HEK293 (cell line): ENCODE measurements at regions not wholly inside any gene's neighbourhood (a gene's known extent, or its start where the extent isn't known, plus 50 kb on each side); places are given as distances from the start of the nearest gene placed in this dataset.
A peak's percentile ranks its signal among the peaks of the same experiment; 100 is the strongest.
"Not testable (repeated sequence)": the region's sequence is repeated elsewhere in the genome, so short reads cannot be mapped to it uniquely, and the experiment has no call there.

Source experiments
- CTCF ChIA-PET: fragments of 350-600 bp; formaldehyde crosslinking; extraction: SDS; loops from one replicate; lab custom pipeline; 2021; ENCODE audit warnings: antibody characterized with exemption; lab: Yijun Ruan, JAX
- POLR2A ChIA-PET: fragments of 300-600 bp; formaldehyde crosslinking; extraction: SDS; loops from one replicate; lab custom pipeline; 2020; ENCODE audit warnings: antibody characterized with exemption, inconsistent platforms; lab: Yijun Ruan, JAX
- H3K27ac ChIP-seq: fragments of 200-500 bp; sonication (Bioruptor generic); 2 replicates; pipeline ENCODE4 v1.5.1; 2014; ENCODE audit warnings: low read depth, low read length, control low read depth, inconsistent platforms; ENCODE audit errors: extremely low read depth
- H3K36me3 ChIP-seq, 2 experiments: fragments of 200-500 bp in 1 of 2; sonication (Bioruptor generic) in 1 of 2; 1 replicate in 1 of 2; 2 replicates in 1 of 2; pipeline ENCODE4 v1.5.1; 2014 to 2017; ENCODE audit warnings: inconsistent platforms in 2 of 2, low read length in 2 of 2; ENCODE audit not compliant: control insufficient read depth in 2 of 2, insufficient read depth in 1 of 2
- H3K4me1 ChIP-seq: fragments of 200-500 bp; sonication (Bioruptor generic); 2 replicates; pipeline ENCODE4 v1.5.1; 2014; ENCODE audit warnings: mild to moderate bottlenecking, low read length, inconsistent platforms; ENCODE audit not compliant: control insufficient read depth, insufficient read depth
- H3K4me3 ChIP-seq: 2 replicates; pipeline ENCODE4 v1.5.1; 2011; ENCODE audit warnings: low read depth, mild to moderate bottlenecking, control low read depth, low read length, moderate library complexity
- H3K9me3 ChIP-seq: fragments of 200-500 bp; sonication (Bioruptor generic); 2 replicates; pipeline ENCODE4 v1.5.1; 2014; ENCODE audit warnings: low read depth, low read length, inconsistent platforms; ENCODE audit not compliant: control insufficient read depth, insufficient read depth
- GFI1B ChIP-seq: fragments of 450-650 bp; formaldehyde crosslinking; IDR thresholded peaks from 2 replicates; pipeline ENCODE4 v1.5.1; 2016; ENCODE audit warnings: missing biosample characterization, missing genetic modification characterization
- IKZF3 ChIP-seq: fragments of 450-650 bp; IDR thresholded peaks from 2 replicates; pipeline ENCODE4 v1.5.0; 2018; ENCODE audit warnings: missing biosample characterization, mild to moderate bottlenecking, missing genetic modification characterization, moderate library complexity
- MEIS1 ChIP-seq: sonication (generic); formaldehyde crosslinking; IDR thresholded peaks from 2 replicates; pipeline ENCODE4 v1.8.1; 2022; ENCODE audit warnings: missing genetic modification reagents, mild to moderate bottlenecking, borderline replicate concordance
- SP2 ChIP-seq: fragments of 450-650 bp; formaldehyde crosslinking; IDR thresholded peaks from 2 replicates; pipeline ENCODE4 v1.5.1; 2016; ENCODE audit warnings: missing biosample characterization, missing genetic modification characterization
- ZBTB48 ChIP-seq: fragments of 450-650 bp; formaldehyde crosslinking; IDR thresholded peaks from 2 replicates; pipeline ENCODE4 v1.5.1; 2016; ENCODE audit warnings: missing biosample characterization, missing genetic modification characterization
- ZNF112 ChIP-seq: fragments of 450-650 bp; formaldehyde crosslinking; IDR thresholded peaks from 2 replicates; pipeline ENCODE4 v1.5.0; 2017; ENCODE audit warnings: missing biosample characterization, missing genetic modification characterization
- ZNF146 ChIP-seq: fragments of 450-650 bp; formaldehyde crosslinking; IDR thresholded peaks from 2 replicates; pipeline ENCODE4 v1.5.1; 2016; ENCODE audit warnings: missing biosample characterization, missing genetic modification characterization
- ZNF169 ChIP-seq: fragments of 450-650 bp; formaldehyde crosslinking; IDR thresholded peaks from 2 replicates; pipeline ENCODE4 v1.5.1; 2016; ENCODE audit warnings: missing biosample characterization, missing genetic modification characterization
- ZNF175 ChIP-seq: fragments of 450-650 bp; formaldehyde crosslinking; IDR thresholded peaks from 2 replicates; pipeline ENCODE4 v1.5.1; 2016; ENCODE audit warnings: missing biosample characterization, missing genetic modification characterization
- ZNF221 ChIP-seq: fragments of 450-650 bp; formaldehyde crosslinking; IDR thresholded peaks from 2 replicates; pipeline ENCODE4 v1.5.1; 2017; ENCODE audit warnings: missing biosample characterization, missing genetic modification characterization, borderline replicate concordance
- ZNF248 ChIP-seq: fragments of 450-650 bp; formaldehyde crosslinking; IDR thresholded peaks from 2 replicates; pipeline ENCODE4 v1.5.1; 2017; ENCODE audit warnings: missing biosample characterization, missing genetic modification characterization
- ZNF302 ChIP-seq: fragments of 450-650 bp; formaldehyde crosslinking; IDR thresholded peaks from 2 replicates; pipeline ENCODE4 v1.5.1; 2016; ENCODE audit warnings: missing biosample characterization, missing genetic modification characterization, low read depth
- ZNF350 ChIP-seq: fragments of 450-650 bp; formaldehyde crosslinking; IDR thresholded peaks from 2 replicates; pipeline ENCODE4 v1.5.0; 2017; ENCODE audit warnings: missing biosample characterization, mild to moderate bottlenecking, missing genetic modification characterization
- ZNF362 ChIP-seq: fragments of 450-650 bp; formaldehyde crosslinking; IDR thresholded peaks from 2 replicates; pipeline ENCODE4 v1.5.1; 2016; ENCODE audit warnings: missing biosample characterization, missing genetic modification characterization
- ZNF37A ChIP-seq: fragments of 450-650 bp; IDR thresholded peaks from 2 replicates; pipeline ENCODE4 v1.5.1; 2018; ENCODE audit warnings: missing biosample characterization, missing genetic modification characterization
- ZNF529 ChIP-seq: fragments of 450-650 bp; formaldehyde crosslinking; IDR thresholded peaks from 2 replicates; pipeline ENCODE4 v1.5.1; 2017; ENCODE audit warnings: missing genetic modification characterization, missing biosample characterization; ENCODE audit not compliant: insufficient replicate concordance
- ZNF654 ChIP-seq: fragments of 450-650 bp; formaldehyde crosslinking; IDR thresholded peaks from 2 replicates; pipeline ENCODE4 v1.5.1; 2016; ENCODE audit warnings: low read depth, missing biosample characterization, missing genetic modification characterization
- ZNF768 ChIP-seq: fragments of 450-650 bp; formaldehyde crosslinking; IDR thresholded peaks from 2 replicates; pipeline ENCODE4 v1.5.1; 2018; ENCODE audit warnings: missing biosample characterization, mild to moderate bottlenecking, missing genetic modification characterization
- ZSCAN16 ChIP-seq: fragments of 450-650 bp; formaldehyde crosslinking; IDR thresholded peaks from 2 replicates; pipeline ENCODE4 v1.5.1; 2016; ENCODE audit warnings: missing biosample characterization, missing genetic modification characterization
- TF ChIP-seq, protein P1 (sequence below): fragments of 450-650 bp; formaldehyde crosslinking; IDR thresholded peaks from 2 replicates; pipeline ENCODE4 v1.5.1; 2017; ENCODE audit warnings: missing biosample characterization, missing genetic modification characterization
- TF ChIP-seq, protein P2 (sequence below): fragments of 450-650 bp; formaldehyde crosslinking; IDR thresholded peaks from 2 replicates; pipeline ENCODE4 v1.5.1; 2017; ENCODE audit warnings: missing biosample characterization, missing genetic modification characterization

- Histone ChIP-seq H3K27ac (no peak overlapping the region), H3K9me3 (no peaks in the 10 kb centered on the region), H3K36me3 (no peaks in the 10 kb centered on the region), H3K4me1 (no peaks in the 10 kb centered on the region), H3K4me3 (no peak overlapping the region)
- TF ChIP-seq ZNF654 (tag by site-specific recombination) (peak; percentile 11; the same call in 1 of the 2 replicates), ZNF169 (tag by site-specific recombination) (no peak), GFI1B (tag by site-specific recombination) (no peak), ZNF350 (tag by site-specific recombination) (no peak), SP2 (tag by site-specific recombination) (no peak), ZBTB48 (tag by site-specific recombination) (no peak), ZSCAN16 (tag by site-specific recombination) (no peak)
- TF ChIP-seq, protein P1, sequence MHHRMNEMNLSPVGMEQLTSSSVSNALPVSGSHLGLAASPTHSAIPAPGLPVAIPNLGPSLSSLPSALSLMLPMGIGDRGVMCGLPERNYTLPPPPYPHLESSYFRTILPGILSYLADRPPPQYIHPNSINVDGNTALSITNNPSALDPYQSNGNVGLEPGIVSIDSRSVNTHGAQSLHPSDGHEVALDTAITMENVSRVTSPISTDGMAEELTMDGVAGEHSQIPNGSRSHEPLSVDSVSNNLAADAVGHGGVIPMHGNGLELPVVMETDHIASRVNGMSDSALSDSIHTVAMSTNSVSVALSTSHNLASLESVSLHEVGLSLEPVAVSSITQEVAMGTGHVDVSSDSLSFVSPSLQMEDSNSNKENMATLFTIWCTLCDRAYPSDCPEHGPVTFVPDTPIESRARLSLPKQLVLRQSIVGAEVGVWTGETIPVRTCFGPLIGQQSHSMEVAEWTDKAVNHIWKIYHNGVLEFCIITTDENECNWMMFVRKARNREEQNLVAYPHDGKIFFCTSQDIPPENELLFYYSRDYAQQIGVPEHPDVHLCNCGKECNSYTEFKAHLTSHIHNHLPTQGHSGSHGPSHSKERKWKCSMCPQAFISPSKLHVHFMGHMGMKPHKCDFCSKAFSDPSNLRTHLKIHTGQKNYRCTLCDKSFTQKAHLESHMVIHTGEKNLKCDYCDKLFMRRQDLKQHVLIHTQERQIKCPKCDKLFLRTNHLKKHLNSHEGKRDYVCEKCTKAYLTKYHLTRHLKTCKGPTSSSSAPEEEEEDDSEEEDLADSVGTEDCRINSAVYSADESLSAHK (tag by site-specific recombination) = no peak
- ChIA-PET POLR2A (interaction anchor here (0.6 kb wide), 1 partner anchor 95 kb away, joined by 3 read pairs; no protein-coding TSS in a partner anchor), CTCF (interaction anchor here (0.6 to 1.2 kb wide), 3 partner anchors 126 to 399 kb away, joined by 3 to 4 read pairs (median 3); no protein-coding TSS in a partner anchor)
Measured at GRCh38 chr6:117795234-117795633, 111.8 kb upstream of the SLC35F1 start.

- H3K9me3 ChIP-seq, H3K27ac ChIP-seq, POLR2A ChIA-PET, CTCF ChIA-PET, H3K4me3 ChIP-seq, H3K36me3 ChIP-seq, H3K4me1 ChIP-seq: not testable (repeated sequence)
- TF ChIP-seq ZNF146 (tag by site-specific recombination) = peak; percentile 52; the same call in 1 of the 2 replicates
Measured at GRCh38 chr6:117798819-117799218, 108.2 kb upstream of the SLC35F1 start.

DNA sequence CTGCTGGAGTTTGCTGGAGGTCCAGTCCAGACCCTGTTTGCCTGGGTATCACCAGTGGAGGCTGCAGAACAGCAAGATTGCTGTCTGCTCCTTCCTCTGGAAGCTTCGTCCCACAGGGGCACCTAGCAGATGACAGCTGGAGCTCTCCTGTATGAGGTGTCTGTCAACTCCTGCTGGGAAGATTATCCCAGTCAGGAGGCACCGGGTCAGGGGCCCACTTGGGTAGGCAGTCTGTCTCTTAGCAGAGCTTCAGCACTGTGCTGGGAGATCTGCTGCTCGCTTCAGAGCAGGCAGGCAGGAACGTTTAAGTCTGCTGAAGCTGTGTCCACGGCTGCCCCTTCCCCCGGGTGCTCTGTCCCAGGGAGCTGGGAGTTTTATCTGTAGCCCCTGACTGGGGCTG, 96.8 kb upstream of the SLC35F1 start:
- no peaks in the 10 kb centered on the region for H3K36me3 ChIP-seq
- TF ChIP-seq ZNF248 (tag by site-specific recombination) = no peak
- no peak for TF ChIP-seq ZNF529 (tag by site-specific recombination)
- no peak for TF ChIP-seq MEIS1
- no peak for TF ChIP-seq ZNF37A
- no peak for TF ChIP-seq ZNF221
- no peak for TF ChIP-seq ZNF362 (tag by site-specific recombination)
- TF ChIP-seq ZNF175 = no peak
- no peak for TF ChIP-seq ZNF302
- TF ChIP-seq IKZF3 (tag by site-specific recombination) = no peak
- no peak for TF ChIP-seq ZBTB48 (tag by site-specific recombination)
- no peak for TF ChIP-seq ZNF112 (tag by site-specific recombination)
- no peak for TF ChIP-seq ZNF768 (tag by site-specific recombination)
- TF ChIP-seq GFI1B (tag by site-specific recombination) = no peak
- TF ChIP-seq, protein P2, sequence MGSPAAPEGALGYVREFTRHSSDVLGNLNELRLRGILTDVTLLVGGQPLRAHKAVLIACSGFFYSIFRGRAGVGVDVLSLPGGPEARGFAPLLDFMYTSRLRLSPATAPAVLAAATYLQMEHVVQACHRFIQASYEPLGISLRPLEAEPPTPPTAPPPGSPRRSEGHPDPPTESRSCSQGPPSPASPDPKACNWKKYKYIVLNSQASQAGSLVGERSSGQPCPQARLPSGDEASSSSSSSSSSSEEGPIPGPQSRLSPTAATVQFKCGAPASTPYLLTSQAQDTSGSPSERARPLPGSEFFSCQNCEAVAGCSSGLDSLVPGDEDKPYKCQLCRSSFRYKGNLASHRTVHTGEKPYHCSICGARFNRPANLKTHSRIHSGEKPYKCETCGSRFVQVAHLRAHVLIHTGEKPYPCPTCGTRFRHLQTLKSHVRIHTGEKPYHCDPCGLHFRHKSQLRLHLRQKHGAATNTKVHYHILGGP = no peak
- H3K4me3 ChIP-seq = no peak overlapping the region
- ChIA-PET CTCF (no interaction called here), POLR2A (no interaction called here)
- H3K4me1 ChIP-seq = no peaks in the 10 kb centered on the region
- no peaks in the 10 kb centered on the region for H3K9me3 ChIP-seq
- H3K27ac ChIP-seq = no peak overlapping the region
